ENCODE measurements at regions not wholly inside any gene's neighbourhood (a gene's known extent, or its start where the extent isn't known, plus 50 kb on each side); places are given as distances from the start of the nearest gene placed in this dataset.

- no peak for DNase-seq (ENCODE audit: low read depth in 1 of 2, low spot score in 1 of 2)
- Histone ChIP-seq H3K27ac (replicated peaks) (no peak overlapping the region), H3K4me3 (replicated peaks; ENCODE audit: insufficient read depth, low read length) (no peak overlapping the region), H3K27me3 (ENCODE audit: insufficient read depth, poor library complexity, severe bottlenecking) (no peaks in the 10 kb centered on the region)
- TF ChIP-seq SPI1 (IDR thresholded peaks at IDR 0.05; ENCODE audit: borderline replicate concordance, low read depth) = no peak
- no peak for TF ChIP-seq CTCF (IDR thresholded peaks at IDR 0.05; ENCODE audit: insufficient read depth, low read length)
- TF ChIP-seq GABPA (IDR thresholded peaks at IDR 0.05; ENCODE audit: low read depth) = no peak
- TF ChIP-seq REST (IDR thresholded peaks at IDR 0.05; ENCODE audit: insufficient replicate concordance, low read depth) = no peak
- TF ChIP-seq POLR2AphosphoS5 (IDR thresholded peaks at IDR 0.05; ENCODE audit: low read depth) = no peak
These were observed 66.0 kb upstream of the FOXK1 start for GRCh38 chr7:4616116-4616515.

- Histone ChIP-seq H3K27me3 (ENCODE audit: insufficient read depth, poor library complexity, severe bottlenecking) (no peaks in the 10 kb centered on the region), H3K4me3 (replicated peaks; ENCODE audit: insufficient read depth, low read length) (no peak overlapping the region), H3K27ac (replicated peaks) (no peak overlapping the region)
- DNase-seq (ENCODE audit: low read depth in 1 of 2, low spot score in 1 of 2) = no peak
- TF ChIP-seq GABPA (IDR thresholded peaks at IDR 0.05; ENCODE audit: low read depth) (no peak), CTCF (IDR thresholded peaks at IDR 0.05; ENCODE audit: insufficient read depth, low read length) (no peak), POLR2AphosphoS5 (IDR thresholded peaks at IDR 0.05; ENCODE audit: low read depth) (no peak), SPI1 (IDR thresholded peaks at IDR 0.05; ENCODE audit: borderline replicate concordance, low read depth) (no peak), REST (IDR thresholded peaks at IDR 0.05; ENCODE audit: insufficient replicate concordance, low read depth) (no peak)
These were observed 60.7 kb upstream of the FOXK1 start for GRCh38 chr7:4621396-4621795.

GRCh38 chr7:4626318-4626845 lies 55.7 kb upstream of the FOXK1 start:
- no peak overlapping the region for H3K27ac ChIP-seq (replicated peaks)
- no peak overlapping the region for H3K4me3 ChIP-seq (replicated peaks; ENCODE audit: insufficient read depth, low read length)
- no peak for DNase-seq (ENCODE audit: low read depth in 1 of 2, low spot score in 1 of 2)
- TF ChIP-seq SPI1 (IDR thresholded peaks at IDR 0.05; ENCODE audit: borderline replicate concordance, low read depth) (no peak), POLR2AphosphoS5 (IDR thresholded peaks at IDR 0.05; ENCODE audit: low read depth) (no peak), REST (IDR thresholded peaks at IDR 0.05; ENCODE audit: insufficient replicate concordance, low read depth) (no peak), GABPA (IDR thresholded peaks at IDR 0.05; ENCODE audit: low read depth) (no peak), CTCF (IDR thresholded peaks at IDR 0.05; ENCODE audit: insufficient read depth, low read length) (no peak)
- no peaks in the 10 kb centered on the region for H3K27me3 ChIP-seq (ENCODE audit: insufficient read depth, poor library complexity, severe bottlenecking)
